ENCODE measurements at regions not wholly inside any gene's neighbourhood (a gene's known extent, or its start where the extent isn't known, plus 50 kb on each side); places are given as distances from the start of the nearest gene placed in this dataset.

DNA sequence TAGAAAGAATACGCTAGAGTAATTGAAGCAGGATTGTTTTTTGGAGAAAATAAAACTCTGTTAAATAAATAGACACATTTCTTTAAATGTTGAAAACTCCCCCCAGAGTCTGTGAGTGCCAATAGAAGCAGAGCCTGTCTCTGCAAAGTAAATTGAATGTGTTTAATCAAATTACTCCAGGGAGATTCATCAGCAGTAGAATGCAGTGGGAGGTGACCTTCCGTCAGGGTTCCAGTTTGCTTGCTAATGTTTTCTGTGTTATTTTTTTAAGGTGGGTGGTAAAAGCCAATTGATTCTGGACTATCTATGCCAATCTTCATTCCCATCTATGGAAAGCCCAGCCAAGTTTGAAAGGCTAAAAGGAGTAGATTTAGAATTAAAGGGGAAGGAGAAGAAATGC, 612.4 kb upstream of the GRM7 start:
- TF ChIP-seq, protein P1, sequence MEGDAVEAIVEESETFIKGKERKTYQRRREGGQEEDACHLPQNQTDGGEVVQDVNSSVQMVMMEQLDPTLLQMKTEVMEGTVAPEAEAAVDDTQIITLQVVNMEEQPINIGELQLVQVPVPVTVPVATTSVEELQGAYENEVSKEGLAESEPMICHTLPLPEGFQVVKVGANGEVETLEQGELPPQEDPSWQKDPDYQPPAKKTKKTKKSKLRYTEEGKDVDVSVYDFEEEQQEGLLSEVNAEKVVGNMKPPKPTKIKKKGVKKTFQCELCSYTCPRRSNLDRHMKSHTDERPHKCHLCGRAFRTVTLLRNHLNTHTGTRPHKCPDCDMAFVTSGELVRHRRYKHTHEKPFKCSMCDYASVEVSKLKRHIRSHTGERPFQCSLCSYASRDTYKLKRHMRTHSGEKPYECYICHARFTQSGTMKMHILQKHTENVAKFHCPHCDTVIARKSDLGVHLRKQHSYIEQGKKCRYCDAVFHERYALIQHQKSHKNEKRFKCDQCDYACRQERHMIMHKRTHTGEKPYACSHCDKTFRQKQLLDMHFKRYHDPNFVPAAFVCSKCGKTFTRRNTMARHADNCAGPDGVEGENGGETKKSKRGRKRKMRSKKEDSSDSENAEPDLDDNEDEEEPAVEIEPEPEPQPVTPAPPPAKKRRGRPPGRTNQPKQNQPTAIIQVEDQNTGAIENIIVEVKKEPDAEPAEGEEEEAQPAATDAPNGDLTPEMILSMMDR (conservative IDR thresholded peaks at IDR 0.05; ENCODE audit: low read length), result no peak
- TF ChIP-seq EZH2phosphoT487 (IDR thresholded peaks at IDR 0.05; ENCODE audit: borderline replicate concordance, low read depth, low read length), result no peak

Measured in OCI-LY7 (cell line).